ENCODE measurements at regions not wholly inside any gene's neighbourhood (a gene's known extent, or its start where the extent isn't known, plus 50 kb on each side); places are given as distances from the start of the nearest gene placed in this dataset.
"Not testable (repeated sequence)": the region's sequence is repeated elsewhere in the genome, so short reads cannot be mapped to it uniquely, and the experiment has no call there.

GRCh38 chr20:29745534-29746245 is 1511.8 kb upstream of the DEFB115 start:
- WGBS (ENCODE audit: insufficient coverage, insufficient read length) = no CpG with 5 or more reads among the region's 26 CpGs
- H3K27me3 ChIP-seq (ENCODE audit: control insufficient read depth, insufficient read depth, low read length); H3K4me1 ChIP-seq (ENCODE audit: control insufficient read depth, insufficient read depth, low read length); H3K36me3 ChIP-seq (ENCODE audit: control insufficient read depth, insufficient read depth, low read length); DNase-seq (ENCODE audit: low read depth, low spot score); H3K9me3 ChIP-seq (ENCODE audit: control insufficient read depth, insufficient read depth, low read length); H3K4me3 ChIP-seq (ENCODE audit: low read length); H3K27ac ChIP-seq (ENCODE audit: low read length): not testable (repeated sequence)

- Histone ChIP-seq H3K36me3 (ENCODE audit: control insufficient read depth, insufficient read depth, low read length) (no peaks in the 10 kb centered on the region), H3K27ac (ENCODE audit: low read length) (no peak overlapping the region), H3K27me3 (ENCODE audit: control insufficient read depth, insufficient read depth, low read length) (no peaks in the 10 kb centered on the region), H3K4me1 (ENCODE audit: control insufficient read depth, insufficient read depth, low read length) (no peaks in the 10 kb centered on the region), H3K9me3 (ENCODE audit: control insufficient read depth, insufficient read depth, low read length) (peaks cover 2% of the 10 kb centered on the region; the same call in 1 of the 2 replicates), H3K4me3 (ENCODE audit: low read length) (no peak overlapping the region)
- no peak for DNase-seq (ENCODE audit: low read depth, low spot score)
- WGBS (ENCODE audit: insufficient coverage, insufficient read length) = no CpG with 5 or more reads among the region's 33 CpGs
Measured at GRCh38 chr20:29750268-29750899, 1507.1 kb upstream of the DEFB115 start.

GRCh38 chr20:29752644-29753425 is 1504.6 kb upstream of the DEFB115 start:
- no CpG with 5 or more reads among the region's 24 CpGs for WGBS (ENCODE audit: insufficient coverage, insufficient read length)
- not testable (repeated sequence) for H3K9me3 ChIP-seq (ENCODE audit: control insufficient read depth, insufficient read depth, low read length); H3K27ac ChIP-seq (ENCODE audit: low read length); H3K36me3 ChIP-seq (ENCODE audit: control insufficient read depth, insufficient read depth, low read length); H3K27me3 ChIP-seq (ENCODE audit: control insufficient read depth, insufficient read depth, low read length); H3K4me1 ChIP-seq (ENCODE audit: control insufficient read depth, insufficient read depth, low read length); H3K4me3 ChIP-seq (ENCODE audit: low read length); DNase-seq (ENCODE audit: low read depth, low spot score)

- not testable (repeated sequence) for DNase-seq (ENCODE audit: low read depth, low spot score)
Measured at GRCh38 chr20:29753426-29753746, 1504.1 kb upstream of the DEFB115 start.

GRCh38 chr20:29753879-29754278 is 1503.6 kb upstream of the DEFB115 start:
- not testable (repeated sequence) for H3K4me1 ChIP-seq (ENCODE audit: control insufficient read depth, insufficient read depth, low read length); H3K4me3 ChIP-seq (ENCODE audit: low read length); DNase-seq (ENCODE audit: low read depth, low spot score); H3K27me3 ChIP-seq (ENCODE audit: control insufficient read depth, insufficient read depth, low read length); H3K27ac ChIP-seq (ENCODE audit: low read length); H3K36me3 ChIP-seq (ENCODE audit: control insufficient read depth, insufficient read depth, low read length); H3K9me3 ChIP-seq (ENCODE audit: control insufficient read depth, insufficient read depth, low read length)
- WGBS (ENCODE audit: insufficient coverage, insufficient read length) = no CpG with 5 or more reads among the region's 19 CpGs

More at GRCh38 chr20:29753426-29753746, 1504.1 kb upstream of the DEFB115 start:
- not testable (repeated sequence) for H3K36me3 ChIP-seq (ENCODE audit: control insufficient read depth, insufficient read depth, low read length); H3K9me3 ChIP-seq (ENCODE audit: control insufficient read depth, insufficient read depth, low read length); H3K27me3 ChIP-seq (ENCODE audit: control insufficient read depth, insufficient read depth, low read length); H3K4me1 ChIP-seq (ENCODE audit: control insufficient read depth, insufficient read depth, low read length); H3K27ac ChIP-seq (ENCODE audit: low read length); H3K4me3 ChIP-seq (ENCODE audit: low read length)
- no CpG with 5 or more reads among the region's 15 CpGs for WGBS (ENCODE audit: insufficient coverage, insufficient read length)

GRCh38 chr20:29755854-29756498 is 1501.5 kb upstream of the DEFB115 start:
- not testable (repeated sequence) for H3K9me3 ChIP-seq (ENCODE audit: control insufficient read depth, insufficient read depth, low read length); H3K27me3 ChIP-seq (ENCODE audit: control insufficient read depth, insufficient read depth, low read length); H3K36me3 ChIP-seq (ENCODE audit: control insufficient read depth, insufficient read depth, low read length); H3K4me1 ChIP-seq (ENCODE audit: control insufficient read depth, insufficient read depth, low read length); DNase-seq (ENCODE audit: low read depth, low spot score); H3K4me3 ChIP-seq (ENCODE audit: low read length); H3K27ac ChIP-seq (ENCODE audit: low read length)
- whole genome bisulfite sequencing (ENCODE audit: insufficient coverage, insufficient read length) = no CpG with 5 or more reads among the region's 4 CpGs

GRCh38 chr20:29756664-29757063 is 1500.8 kb upstream of the DEFB115 start:
- Histone ChIP-seq H3K27ac (ENCODE audit: low read length) (no peak overlapping the region), H3K9me3 (ENCODE audit: control insufficient read depth, insufficient read depth, low read length) (peaks cover 6% of the 10 kb centered on the region), H3K36me3 (ENCODE audit: control insufficient read depth, insufficient read depth, low read length) (no peaks in the 10 kb centered on the region), H3K4me3 (ENCODE audit: low read length) (no peak overlapping the region), H3K4me1 (ENCODE audit: control insufficient read depth, insufficient read depth, low read length) (no peaks in the 10 kb centered on the region), H3K27me3 (ENCODE audit: control insufficient read depth, insufficient read depth, low read length) (no peaks in the 10 kb centered on the region)
- no peak for DNase-seq (ENCODE audit: low read depth, low spot score)
- no CpG with 5 or more reads among the region's 17 CpGs for WGBS (ENCODE audit: insufficient coverage, insufficient read length)

GRCh38 chr20:29761621-29762385 is 1495.7 kb upstream of the DEFB115 start:
- DNase-seq (ENCODE audit: low read depth, low spot score); H3K4me3 ChIP-seq (ENCODE audit: low read length); H3K27me3 ChIP-seq (ENCODE audit: control insufficient read depth, insufficient read depth, low read length); H3K36me3 ChIP-seq (ENCODE audit: control insufficient read depth, insufficient read depth, low read length); H3K9me3 ChIP-seq (ENCODE audit: control insufficient read depth, insufficient read depth, low read length); H3K4me1 ChIP-seq (ENCODE audit: control insufficient read depth, insufficient read depth, low read length); H3K27ac ChIP-seq (ENCODE audit: low read length): not testable (repeated sequence)
- WGBS (ENCODE audit: insufficient coverage, insufficient read length) = no CpG with 5 or more reads among the region's 45 CpGs

- no peak for DNase-seq (ENCODE audit: low read depth, low spot score)
- Histone ChIP-seq H3K4me3 (ENCODE audit: low read length) (no peak overlapping the region), H3K36me3 (ENCODE audit: control insufficient read depth, insufficient read depth, low read length) (no peaks in the 10 kb centered on the region), H3K9me3 (ENCODE audit: control insufficient read depth, insufficient read depth, low read length) (peaks cover 3% of the 10 kb centered on the region; the same call in 1 of the 2 replicates), H3K27me3 (ENCODE audit: control insufficient read depth, insufficient read depth, low read length) (no peaks in the 10 kb centered on the region), H3K27ac (ENCODE audit: low read length) (no peak overlapping the region), H3K4me1 (ENCODE audit: control insufficient read depth, insufficient read depth, low read length) (no peaks in the 10 kb centered on the region)
- WGBS (ENCODE audit: insufficient coverage, insufficient read length) = no CpG with 5 or more reads among the region's 21 CpGs
Measured at GRCh38 chr20:29762620-29763019, 1494.8 kb upstream of the DEFB115 start.
